Trophoblast cell (in vitro differentiated cells and primary cell): ENCODE measurements at regions not wholly inside any gene's neighbourhood (a gene's known extent, or its start where the extent isn't known, plus 50 kb on each side); places are given as distances from the start of the nearest gene placed in this dataset.

Experiments
- DNase-seq, 2 donors: peaks; one replicate each; pipeline ENCODE4 v3.0.0-alpha.2; 2016
- H2AFZ ChIP-seq: 2 replicates; pipeline ENCODE4 v1.6.1; 2013; ENCODE audit warnings: low read length, moderate library complexity, mild to moderate bottlenecking; ENCODE audit not compliant: insufficient read depth, poor library complexity
- H2AK5ac ChIP-seq: 2 replicates; pipeline ENCODE4 v1.6.1; 2013; ENCODE audit warnings: mild to moderate bottlenecking, low read length
- H2BK120ac ChIP-seq: 2 replicates; pipeline ENCODE4 v1.6.1; 2013; ENCODE audit warnings: low read length, mild to moderate bottlenecking, moderate library complexity; ENCODE audit not compliant: insufficient read depth, poor library complexity
- H2BK12ac ChIP-seq: 2 replicates; pipeline ENCODE4 v1.6.1; 2013; ENCODE audit warnings: mild to moderate bottlenecking, low read length, moderate library complexity
- H2BK5ac ChIP-seq: 2 replicates; pipeline ENCODE4 v1.6.1; 2013; ENCODE audit warnings: low read length, low read depth, moderate library complexity, mild to moderate bottlenecking; ENCODE audit not compliant: poor library complexity
- H3K14ac ChIP-seq: 2 replicates; pipeline ENCODE4 v1.6.1; 2013; ENCODE audit warnings: mild to moderate bottlenecking, low read length
- H3K18ac ChIP-seq: 2 replicates; pipeline ENCODE4 v1.6.1; 2013; ENCODE audit warnings: mild to moderate bottlenecking, low read length
- H3K23ac ChIP-seq: 2 replicates; pipeline ENCODE4 v1.6.1; 2013; ENCODE audit warnings: low read length
- H3K27ac ChIP-seq: 2 replicates; pipeline ENCODE4 v1.5.1; 2013; ENCODE audit warnings: low read depth, mild to moderate bottlenecking, inconsistent platforms, low read length, moderate library complexity
- H3K27me3 ChIP-seq: 2 replicates; pipeline ENCODE4 v1.6.1; 2013; ENCODE audit warnings: inconsistent platforms, mild to moderate bottlenecking, low read length, moderate library complexity; ENCODE audit not compliant: insufficient read depth
- H3K36me3 ChIP-seq, 2 experiments: 1 replicate in 1 of 2; 2 replicates in 1 of 2; pipeline ENCODE4 v1.6.1; 2013; ENCODE audit warnings: low read length in 2 of 2, mild to moderate bottlenecking in 2 of 2, moderate library complexity in 1 of 2; ENCODE audit not compliant: insufficient read depth in 2 of 2, control insufficient read depth in 1 of 2
- H3K4ac ChIP-seq: 2 replicates; pipeline ENCODE4 v1.6.1; 2013; ENCODE audit warnings: low read depth, mild to moderate bottlenecking, low read length, moderate library complexity
- H3K4me1 ChIP-seq, 2 experiments: 1 replicate in 1 of 2; 2 replicates in 1 of 2; pipeline ENCODE4 v1.6.1; 2013; ENCODE audit warnings: low read length in 2 of 2, mild to moderate bottlenecking in 2 of 2, moderate library complexity in 1 of 2; ENCODE audit not compliant: insufficient read depth in 2 of 2, control insufficient read depth in 1 of 2
- H3K4me2 ChIP-seq: 2 replicates; pipeline ENCODE4 v1.6.1; 2013; ENCODE audit warnings: inconsistent platforms, mild to moderate bottlenecking, low read length, moderate library complexity
- H3K4me3 ChIP-seq: 2 replicates; pipeline ENCODE4 v1.5.1; 2013; ENCODE audit warnings: mild to moderate bottlenecking, low read depth, low read length, inconsistent platforms
- H3K79me1 ChIP-seq: one replicate; pipeline ENCODE4 v1.6.1; 2013; ENCODE audit warnings: low read length
- H3K79me2 ChIP-seq: 2 replicates; pipeline ENCODE4 v1.6.1; 2013; ENCODE audit warnings: low read length, mild to moderate bottlenecking; ENCODE audit not compliant: control insufficient read depth, insufficient read depth, poor library complexity
- H3K9ac ChIP-seq: 2 replicates; pipeline ENCODE4 v1.6.1; 2013; ENCODE audit warnings: mild to moderate bottlenecking, low read length
- H3K9me3 ChIP-seq: 2 replicates; pipeline ENCODE4 v1.6.1; 2013; ENCODE audit warnings: low read depth, mild to moderate bottlenecking, control low read depth, inconsistent platforms, low read length; ENCODE audit not compliant: insufficient read depth
- H4K12ac ChIP-seq: 2 replicates; pipeline ENCODE4 v1.6.1; 2013; ENCODE audit warnings: low read depth, mild to moderate bottlenecking, low read length, moderate library complexity
- H4K8ac ChIP-seq: 2 replicates; pipeline ENCODE4 v1.6.1; 2013; ENCODE audit warnings: low read depth, mild to moderate bottlenecking, low read length, moderate library complexity
- H4K91ac ChIP-seq: one replicate; pipeline ENCODE4 v1.6.1; 2013; ENCODE audit warnings: low read depth, mild to moderate bottlenecking, low read length, moderate library complexity
- WGBS: extraction: QIAGEN DNeasy Blood & Tissue Kit; methylation state at CpG from one replicate; pipeline ENCODE4 v1.1.7; 2013; ENCODE audit warnings: missing lambda C conversion rate; ENCODE audit not compliant: insufficient read length, insufficient coverage; ENCODE audit errors: extremely low coverage; 5-methylcytosine and 5-hydroxymethylcytosine counted together

DNA sequence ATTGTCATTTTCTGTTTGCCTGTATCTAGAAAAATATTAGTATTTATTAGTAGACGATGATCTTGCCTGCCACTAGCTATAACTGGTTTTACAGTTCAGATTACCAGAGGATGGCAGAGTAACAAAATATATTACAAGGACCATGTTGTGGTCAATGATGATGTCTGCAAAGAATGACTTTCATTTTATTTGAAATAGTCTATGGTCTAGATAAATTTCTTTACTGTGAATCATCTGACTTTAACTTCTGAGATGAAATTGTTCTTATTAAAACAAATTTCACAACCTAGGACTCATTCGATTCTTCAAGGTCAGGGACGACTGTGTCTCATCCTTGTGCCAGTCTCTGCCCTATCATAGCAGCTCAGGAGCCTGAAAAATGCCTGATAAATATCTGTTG, 637.8 kb upstream of the KLF12 start:
- H4K91ac ChIP-seq = no peak overlapping the region
- WGBS = no CpG with 5 or more reads among the region's 3 CpGs
- H3K23ac ChIP-seq = no peak overlapping the region
- H3K4me2 ChIP-seq = no peak overlapping the region
- no peaks in the 10 kb centered on the region for H3K9me3 ChIP-seq
- no peaks in the 10 kb centered on the region for H3K27me3 ChIP-seq
- H3K4me1 ChIP-seq = no peaks in the 10 kb centered on the region
- H4K12ac ChIP-seq = no peak overlapping the region
- H4K8ac ChIP-seq = no peak overlapping the region
- H3K9ac ChIP-seq = no peak overlapping the region
- no peak overlapping the region for H3K4ac ChIP-seq
- H3K27ac ChIP-seq = no peak overlapping the region
- H2AFZ ChIP-seq = no peak overlapping the region
- H2BK5ac ChIP-seq = no peak overlapping the region
- H3K4me3 ChIP-seq = no peak overlapping the region
- no peak overlapping the region for H3K14ac ChIP-seq
- H2AK5ac ChIP-seq = no peak overlapping the region
- H3K36me3 ChIP-seq = no peaks in the 10 kb centered on the region
- no peaks in the 10 kb centered on the region for H3K79me2 ChIP-seq
- no peak overlapping the region for H2BK120ac ChIP-seq
- no peak overlapping the region for H3K18ac ChIP-seq
- H2BK12ac ChIP-seq = no peak overlapping the region
- no peak for DNase-seq
- H3K79me1 ChIP-seq = no peaks in the 10 kb centered on the region

- Histone ChIP-seq H3K18ac (no peak overlapping the region), H2BK12ac (no peak overlapping the region), H3K9ac (no peak overlapping the region), H2AK5ac (no peak overlapping the region), H4K12ac (no peak overlapping the region), H3K27ac (no peak overlapping the region), H3K79me2 (no peaks in the 10 kb centered on the region), H3K4me1 (no peaks in the 10 kb centered on the region), H3K27me3 (no peaks in the 10 kb centered on the region), H3K79me1 (no peaks in the 10 kb centered on the region), H3K36me3 (no peaks in the 10 kb centered on the region), H3K4me2 (no peak overlapping the region), H3K23ac (no peak overlapping the region), H4K8ac (no peak overlapping the region), H4K91ac (no peak overlapping the region), H2BK5ac (no peak overlapping the region), H2AFZ (no peak overlapping the region), H3K4me3 (no peak overlapping the region), H3K9me3 (no peaks in the 10 kb centered on the region), H3K4ac (no peak overlapping the region), H3K14ac (no peak overlapping the region), H2BK120ac (no peak overlapping the region)
- no peak for DNase-seq
Measured at GRCh38 chr13:74770361-74770760, 636.2 kb upstream of the KLF12 start.

- Histone ChIP-seq H3K36me3 (no peaks in the 10 kb centered on the region), H2AK5ac (no peak overlapping the region), H3K18ac (no peak overlapping the region), H3K79me1 (no peaks in the 10 kb centered on the region), H2BK5ac (no peak overlapping the region), H3K9ac (no peak overlapping the region), H2BK120ac (no peak overlapping the region), H2AFZ (no peak overlapping the region), H3K4me2 (no peak overlapping the region), H3K79me2 (no peaks in the 10 kb centered on the region), H2BK12ac (no peak overlapping the region), H4K8ac (no peak overlapping the region), H4K12ac (no peak overlapping the region), H3K9me3 (no peaks in the 10 kb centered on the region), H3K4me3 (no peak overlapping the region), H3K4ac (no peak overlapping the region), H3K14ac (no peak overlapping the region), H3K27me3 (no peaks in the 10 kb centered on the region), H3K23ac (no peak overlapping the region), H4K91ac (no peak overlapping the region), H3K4me1 (no peaks in the 10 kb centered on the region), H3K27ac (no peak overlapping the region)
- DNase-seq = no peak
- WGBS = no CpG with 5 or more reads among the region's 2 CpGs
Measured at GRCh38 chr13:74769333-74769732, 635.1 kb upstream of the KLF12 start.

DNA sequence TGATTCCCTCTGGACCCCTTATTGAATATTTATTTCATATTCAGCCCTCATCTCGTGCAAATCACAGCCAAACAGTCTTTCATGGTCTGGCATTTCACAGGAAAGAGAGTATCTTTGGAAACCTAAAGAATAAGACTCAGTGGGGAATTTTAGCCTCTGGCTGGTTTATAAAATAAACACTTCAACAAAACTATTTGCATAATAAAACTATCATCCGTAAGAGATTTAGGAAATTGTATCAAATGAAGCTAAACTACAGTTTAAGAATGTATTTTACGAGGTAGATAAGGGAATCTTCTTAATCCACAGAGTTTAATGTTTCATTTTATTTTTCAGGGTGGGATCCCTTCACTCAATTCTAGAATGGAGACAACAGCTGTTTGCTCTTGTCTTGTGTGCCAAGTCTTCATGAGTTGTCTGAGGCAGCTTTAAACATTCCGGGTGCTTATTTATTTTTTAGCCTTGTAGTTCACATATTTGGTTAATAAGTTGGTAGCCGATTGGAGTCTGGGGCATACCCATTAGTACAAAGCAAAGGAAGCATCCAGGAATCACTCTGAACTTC, 634.4 kb upstream of the KLF12 start:
- Histone ChIP-seq H3K9me3 (no peaks in the 10 kb centered on the region), H3K18ac (no peak overlapping the region), H3K4me2 (no peak overlapping the region), H3K79me2 (no peaks in the 10 kb centered on the region), H2AFZ (no peak overlapping the region), H3K27me3 (no peaks in the 10 kb centered on the region), H2BK12ac (no peak overlapping the region), H3K4ac (no peak overlapping the region), H3K23ac (no peak overlapping the region), H3K4me1 (no peaks in the 10 kb centered on the region), H4K12ac (no peak overlapping the region), H4K91ac (no peak overlapping the region), H3K14ac (no peak overlapping the region), H3K36me3 (no peaks in the 10 kb centered on the region), H2BK5ac (no peak overlapping the region), H3K27ac (no peak overlapping the region), H2BK120ac (no peak overlapping the region), H4K8ac (no peak overlapping the region), H3K9ac (no peak overlapping the region), H3K4me3 (no peak overlapping the region), H2AK5ac (no peak overlapping the region), H3K79me1 (no peaks in the 10 kb centered on the region)
- WGBS = no CpG with 5 or more reads among the region's 5 CpGs
- no peak for DNase-seq
